K562 (cell line): ENCODE measurements at regions not wholly inside any gene's neighbourhood (a gene's known extent, or its start where the extent isn't known, plus 50 kb on each side); places are given as distances from the start of the nearest gene placed in this dataset.

Experiments
- CTCF ChIP-seq, 3 experiments: IDR thresholded peaks in 2 of 3; conservative IDR thresholded peaks in 1 of 3; 2 replicates each; pipeline ENCODE4 v1.5.1; 2011 to 2012; ENCODE audit warnings: low read length in 3 of 3, mild to moderate bottlenecking in 3 of 3, control low read depth in 2 of 3, improper control_type of control experiment in 1 of 3, inconsistent platforms in 1 of 3, low read depth in 1 of 3, mixed read lengths in 1 of 3, moderate library complexity in 1 of 3; ENCODE audit not compliant: insufficient read depth in 2 of 3
- GABPB1 ChIP-seq: sonication (generic); formaldehyde crosslinking; IDR thresholded peaks from 2 replicates; pipeline ENCODE4 v1.8.0; 2022; ENCODE audit warnings: mild to moderate bottlenecking, missing genetic modification reagents
- HINFP ChIP-seq: fragments of 450-650 bp; conservative IDR thresholded peaks from 2 replicates; pipeline ENCODE4 v1.6.1; 2016; ENCODE audit warnings: missing genetic modification characterization, low read depth, mild to moderate bottlenecking, control low read depth, missing compliant biosample characterization
- HMGXB4 ChIP-seq: sonication (generic); formaldehyde crosslinking; IDR thresholded peaks from 2 replicates; pipeline ENCODE4 v1.8.1; 2023; ENCODE audit warnings: mild to moderate bottlenecking, missing genetic modification reagents
- MEF2D ChIP-seq: conservative IDR thresholded peaks from 2 replicates; pipeline ENCODE4 v1.6.1; 2016; ENCODE audit warnings: low read depth, missing genetic modification characterization, missing compliant biosample characterization
- MYNN ChIP-seq, 2 experiments: sonication (generic); formaldehyde crosslinking in 1 of 2; IDR thresholded peaks; 2 replicates each; pipeline versions ENCODE4 v1.5.0 to v1.6.1; 2016 to 2020; ENCODE audit warnings: antibody characterized with exemption in 1 of 2, missing genetic modification reagents in 1 of 2
- PKNOX1 ChIP-seq: fragments of 450-650 bp; IDR thresholded peaks from 2 replicates; pipeline ENCODE4 v1.6.1; 2016
- RFX1 ChIP-seq: fragments of 450-650 bp; IDR thresholded peaks from 2 replicates; pipeline ENCODE4 v1.6.1; 2016; ENCODE audit warnings: mild to moderate bottlenecking, moderate library complexity
- RFX5 ChIP-seq: IDR thresholded peaks from 2 replicates; pipeline ENCODE4 v1.6.1; 2011; ENCODE audit warnings: low read depth, mild to moderate bottlenecking, improper control_type of control experiment, low read length
- SRSF9 ChIP-seq: fragments of 200-400 bp; formaldehyde crosslinking; IDR thresholded peaks from 2 replicates; pipeline ENCODE4 v1.6.1; 2017; ENCODE audit warnings: low read depth, low read length, borderline replicate concordance
- TCF7 ChIP-seq: sonication (generic); IDR thresholded peaks from 2 replicates; pipeline ENCODE4 v1.6.1; 2016; ENCODE audit warnings: antibody characterized with exemption, borderline replicate concordance
- ZKSCAN1 ChIP-seq: fragments of 150-350 bp; IDR thresholded peaks from 2 replicates; pipeline ENCODE4 v1.6.1; 2016; ENCODE audit warnings: low read depth, low read length
- ZNF239 ChIP-seq: fragments of 250-450 bp; sonication (Bioruptor Pico); IDR thresholded peaks from 2 replicates; pipeline ENCODE4 v1.4.0; 2020; ENCODE audit warnings: mild to moderate bottlenecking

GRCh38 chr5:5570646-5571045 is 148.2 kb downstream of the ICE1 start:
- TF ChIP-seq GABPB1 (CRISPR knock-in tag) (no peak), RFX5 (no peak), ZKSCAN1 (no peak), CTCF (IDR thresholded peaks at IDR 0.05 in 2 of 3, conservative IDR thresholded peaks at IDR 0.05 in 1 of 3; ENCODE audit: insufficient read depth in 2 of 3, low read depth in 1 of 3, low read length in 3 of 3) (no peak), RFX1 (no peak), MYNN (IDR thresholded peaks at IDR 0.05) (no peak), MYNN (CRISPR knock-in tag; IDR thresholded peaks at IDR 0.05) (no peak), MEF2D (no peak), SRSF9 (no peak), HMGXB4 (no peak), PKNOX1 (no peak), TCF7 (no peak), ZNF239 (no peak), HINFP (no peak)
